CD4-positive, alpha-beta T cell (primary cell): ENCODE measurements at regions not wholly inside any gene's neighbourhood (a gene's known extent, or its start where the extent isn't known, plus 50 kb on each side); places are given as distances from the start of the nearest gene placed in this dataset.

Source experiments
- ATAC-seq: fragments of 200-7000 bp; cut with Tn5 transposase; one replicate; pipeline ENCODE4 v1.10.0; 2022; ENCODE audit warnings: mild to moderate bottlenecking; ENCODE audit not compliant: poor library complexity
- CTCF ChIA-PET: fragments of 350-600 bp; sonication (Branson Sonifier 250); formaldehyde crosslinking; loops from one replicate; lab custom pipeline; 2021; ENCODE audit warnings: antibody characterized with exemption, inconsistent platforms; lab: Charles Lee
- POLR2A ChIA-PET: fragments of 350-600 bp; sonication (Branson Sonifier 250); formaldehyde crosslinking; loops from one replicate; lab custom pipeline; 2021; ENCODE audit warnings: antibody characterized with exemption, inconsistent platforms; lab: Charles Lee
- DNase-seq, 14 experiments: peaks; one replicate each; pipeline ENCODE4 v3.0.0-alpha.2; 2013 to 2020; ENCODE audit warnings: mixed read lengths in 2 of 14
- H3K27ac ChIP-seq, 2 donors: one replicate each; pipeline versions ENCODE4 v1.5.1 to v1.7.0; 2013; ENCODE audit warnings: low read length in 2 of 2, low read depth in 1 of 2, mild to moderate bottlenecking in 1 of 2
- H3K27me3 ChIP-seq, 2 experiments: 1 replicate in 1 of 2; 2 replicates in 1 of 2; pipeline versions ENCODE4 v1.6.1 to v1.7.0; 2013; ENCODE audit warnings: low read length in 2 of 2, control low read depth in 1 of 2, mild to moderate bottlenecking in 1 of 2, moderate library complexity in 1 of 2; ENCODE audit not compliant: insufficient read depth in 2 of 2, control insufficient read depth in 1 of 2
- H3K36me3 ChIP-seq: one replicate; pipeline ENCODE4 v1.6.1; 2013; ENCODE audit warnings: low read length, control low read depth; ENCODE audit not compliant: insufficient read depth
- H3K4me1 ChIP-seq: one replicate; pipeline ENCODE4 v1.6.1; 2013; ENCODE audit warnings: low read length, control low read depth; ENCODE audit not compliant: insufficient read depth
- H3K4me3 ChIP-seq: one replicate; pipeline ENCODE4 v1.5.1; 2013; ENCODE audit warnings: mild to moderate bottlenecking, low read length, moderate library complexity
- H3K9me3 ChIP-seq, 2 experiments: 1 replicate in 1 of 2; 2 replicates in 1 of 2; pipeline versions ENCODE4 v1.6.1 to v1.7.0; 2013; ENCODE audit warnings: low read length in 2 of 2, mild to moderate bottlenecking in 2 of 2, control low read depth in 1 of 2, moderate library complexity in 1 of 2; ENCODE audit not compliant: control insufficient read depth in 1 of 2, insufficient read depth in 1 of 2
- H3K27ac Mint-ChIP-seq: one replicate; pipeline ENCODE4 v1.8.0; 2020; ENCODE audit warnings: mixed read lengths
- H3K27me3 Mint-ChIP-seq: one replicate; pipeline ENCODE4 v1.8.0; 2021; ENCODE audit warnings: mixed read lengths
- H3K36me3 Mint-ChIP-seq: one replicate; pipeline ENCODE4 v1.8.0; 2021; ENCODE audit warnings: low read depth, mixed read lengths
- H3K4me1 Mint-ChIP-seq: one replicate; pipeline ENCODE4 v1.8.0; 2021; ENCODE audit warnings: low read depth, mixed read lengths
- H3K4me3 Mint-ChIP-seq: one replicate; pipeline ENCODE4 v1.8.0; 2020; ENCODE audit warnings: mild to moderate bottlenecking, mixed read lengths
- H3K9me3 Mint-ChIP-seq: one replicate; pipeline ENCODE4 v1.8.0; 2020; ENCODE audit warnings: mixed read lengths
- CTCF ChIP-seq: fragments of 200-600 bp; IDR thresholded peaks from one replicate; pipeline ENCODE4 v1.8.0; 2022; ENCODE audit warnings: antibody characterized with exemption, mild to moderate bottlenecking
- intact Hi-C, 2 experiments: fragments of 100-400 bp; cut with DNase I in 1 of 2; cut with micrococcal nuclease in 1 of 2; formaldehyde crosslinking; loops; one replicate each; pipeline versions ENCODE4 v1.15.1 to v1.9.0; 2023 to 2025; cut with DNase I, micrococcal nuclease

- ATAC-seq (no peak), DNase-seq (no peak)
- H3K27me3 Mint-ChIP-seq: no peaks in the 10 kb centered on the region
- no peak overlapping the region for H3K27ac ChIP-seq
- ChIA-PET CTCF (no interaction called here), POLR2A (no interaction called here)
- no peaks in the 10 kb centered on the region for H3K36me3 Mint-ChIP-seq
- peaks cover 4% of the 10 kb centered on the region for H3K9me3 Mint-ChIP-seq
- H3K4me1 Mint-ChIP-seq: no peaks in the 10 kb centered on the region
- intact Hi-C loops: no loop called here
- no peaks in the 10 kb centered on the region for H3K27me3 ChIP-seq
- H3K4me3 ChIP-seq: no peak overlapping the region
- H3K9me3 ChIP-seq: no peaks in the 10 kb centered on the region
- no peaks in the 10 kb centered on the region for H3K4me1 ChIP-seq
- H3K27ac Mint-ChIP-seq: no peak overlapping the region
- no peak for TF ChIP-seq CTCF
- H3K4me3 Mint-ChIP-seq: no peak overlapping the region
- no peaks in the 10 kb centered on the region for H3K36me3 ChIP-seq
Measured at GRCh38 chr5:18457255-18457654, 823.0 kb downstream of the TAF11L14 start.

GRCh38 chr5:18461766-18462165 lies 827.5 kb downstream of the TAF11L14 start:
- H3K27me3 Mint-ChIP-seq: no peaks in the 10 kb centered on the region
- ChIA-PET POLR2A (no interaction called here), CTCF (no interaction called here)

GRCh38 chr5:18465833-18466681 lies 831.8 kb downstream of the TAF11L14 start:
- Mint-ChIP-seq H3K27ac (no peak overlapping the region), H3K4me1 (no peaks in the 10 kb centered on the region), H3K27me3 (no peaks in the 10 kb centered on the region), H3K36me3 (no peaks in the 10 kb centered on the region), H3K4me3 (no peak overlapping the region), H3K9me3 (no peaks in the 10 kb centered on the region)
- CTCF ChIA-PET: no interaction called here
- DNase-seq (peak in 4 of 14 experiments; percentile 3 to 30 (median 14)), ATAC-seq (no peak)
- Histone ChIP-seq H3K36me3 (no peaks in the 10 kb centered on the region), H3K27me3 (no peaks in the 10 kb centered on the region), H3K4me1 (no peaks in the 10 kb centered on the region), H3K4me3 (no peak overlapping the region), H3K9me3 (no peaks in the 10 kb centered on the region), H3K27ac (no peak overlapping the region)
- intact Hi-C loops: no loop called here
- TF ChIP-seq CTCF: peak; percentile 16
- POLR2A ChIA-PET: no interaction called here

More at GRCh38 chr5:18461766-18462165, 827.5 kb downstream of the TAF11L14 start:
- Mint-ChIP-seq H3K9me3 (peaks cover under 1% of the 10 kb centered on the region), H3K27ac (no peak overlapping the region), H3K4me3 (no peak overlapping the region), H3K36me3 (no peaks in the 10 kb centered on the region), H3K4me1 (no peaks in the 10 kb centered on the region)
- Histone ChIP-seq H3K4me1 (no peaks in the 10 kb centered on the region), H3K4me3 (no peak overlapping the region), H3K9me3 (no peaks in the 10 kb centered on the region), H3K27me3 (no peaks in the 10 kb centered on the region), H3K27ac (no peak overlapping the region), H3K36me3 (no peaks in the 10 kb centered on the region)
- DNase-seq (no peak), ATAC-seq (no peak)
- intact Hi-C loops: no loop called here
- TF ChIP-seq CTCF: no peak
